Fibroblast of lung (primary cell): ENCODE measurements at regions not wholly inside any gene's neighbourhood (a gene's known extent, or its start where the extent isn't known, plus 50 kb on each side); places are given as distances from the start of the nearest gene placed in this dataset.

Source experiments
- DNase-seq, 2 donors: peaks; one replicate each; pipeline versions ENCODE4 v3.0.0 to v3.0.0-alpha.2; 2010; ENCODE audit warnings: low read depth in 2 of 2
- H2AFZ ChIP-seq: 2 replicates; pipeline ENCODE4 v1.5.1; 2012; ENCODE audit warnings: low read length, control low read depth, inconsistent platforms
- H3K27ac ChIP-seq: 2 replicates; pipeline ENCODE4 v1.5.1; 2011; ENCODE audit warnings: low read length, control low read depth; ENCODE audit not compliant: insufficient read depth
- H3K27me3 ChIP-seq: 2 replicates; pipeline ENCODE4 v1.5.1; 2011; ENCODE audit warnings: mild to moderate bottlenecking, low read length; ENCODE audit not compliant: control insufficient read depth, insufficient read depth
- H3K36me3 ChIP-seq: 2 replicates; pipeline ENCODE4 v1.5.1; 2011; ENCODE audit warnings: low read length; ENCODE audit not compliant: control insufficient read depth, insufficient read depth
- H3K4me1 ChIP-seq: 2 replicates; pipeline ENCODE4 v1.5.1; 2011; ENCODE audit warnings: low read length; ENCODE audit not compliant: control insufficient read depth, insufficient read depth; ENCODE audit errors: extremely low read depth
- H3K4me2 ChIP-seq: 2 replicates; pipeline ENCODE4 v1.5.1; 2011; ENCODE audit warnings: low read length, control low read depth; ENCODE audit not compliant: insufficient read depth; ENCODE audit errors: extremely low read depth
- H3K4me3 ChIP-seq, 4 experiments: fragments of 200-600 bp in 1 of 4; sonication (generic) in 1 of 4; replicated peaks in 1 of 4; 2 replicates each; pipeline ENCODE4 v1.5.1; 2011 to 2016; ENCODE audit warnings: low read length in 4 of 4, low read depth in 3 of 4, mild to moderate bottlenecking in 3 of 4, control low read depth in 2 of 4, inconsistent platforms in 1 of 4, mixed read lengths in 1 of 4; ENCODE audit not compliant: insufficient read depth in 1 of 4; ENCODE audit errors: control extremely low read depth in 1 of 4
- H3K79me2 ChIP-seq: 2 replicates; pipeline ENCODE4 v1.5.1; 2012; ENCODE audit warnings: mild to moderate bottlenecking, low read length, inconsistent platforms; ENCODE audit not compliant: control insufficient read depth, insufficient read depth
- H3K9ac ChIP-seq: 2 replicates; pipeline ENCODE4 v1.5.1; 2011; ENCODE audit warnings: mild to moderate bottlenecking, low read length, control low read depth; ENCODE audit not compliant: insufficient read depth
- H3K9me3 ChIP-seq: 2 replicates; pipeline ENCODE4 v1.5.1; 2012; ENCODE audit warnings: low read depth, low read length; ENCODE audit not compliant: control insufficient read depth, insufficient read depth
- H4K20me1 ChIP-seq: 2 replicates; pipeline ENCODE4 v1.5.1; 2011; ENCODE audit warnings: low read length; ENCODE audit not compliant: control insufficient read depth, insufficient read depth; ENCODE audit errors: extremely low read depth
- EZH2 ChIP-seq: IDR thresholded peaks from 2 replicates; pipeline ENCODE4 v1.5.1; 2012; ENCODE audit warnings: low read length, control low read depth, mild to moderate bottlenecking; ENCODE audit errors: missing control alignments
- TF ChIP-seq, protein P1 (sequence below), 2 donors: IDR thresholded peaks in 1 of 2; conservative IDR thresholded peaks in 1 of 2; 1 replicate in 1 of 2; 2 replicates in 1 of 2; pipeline ENCODE4 v1.5.1; 2011 to 2012; ENCODE audit warnings: low read length in 2 of 2, control low read depth in 1 of 2, inconsistent platforms in 1 of 2, low read depth in 1 of 2, mild to moderate bottlenecking in 1 of 2

DNA sequence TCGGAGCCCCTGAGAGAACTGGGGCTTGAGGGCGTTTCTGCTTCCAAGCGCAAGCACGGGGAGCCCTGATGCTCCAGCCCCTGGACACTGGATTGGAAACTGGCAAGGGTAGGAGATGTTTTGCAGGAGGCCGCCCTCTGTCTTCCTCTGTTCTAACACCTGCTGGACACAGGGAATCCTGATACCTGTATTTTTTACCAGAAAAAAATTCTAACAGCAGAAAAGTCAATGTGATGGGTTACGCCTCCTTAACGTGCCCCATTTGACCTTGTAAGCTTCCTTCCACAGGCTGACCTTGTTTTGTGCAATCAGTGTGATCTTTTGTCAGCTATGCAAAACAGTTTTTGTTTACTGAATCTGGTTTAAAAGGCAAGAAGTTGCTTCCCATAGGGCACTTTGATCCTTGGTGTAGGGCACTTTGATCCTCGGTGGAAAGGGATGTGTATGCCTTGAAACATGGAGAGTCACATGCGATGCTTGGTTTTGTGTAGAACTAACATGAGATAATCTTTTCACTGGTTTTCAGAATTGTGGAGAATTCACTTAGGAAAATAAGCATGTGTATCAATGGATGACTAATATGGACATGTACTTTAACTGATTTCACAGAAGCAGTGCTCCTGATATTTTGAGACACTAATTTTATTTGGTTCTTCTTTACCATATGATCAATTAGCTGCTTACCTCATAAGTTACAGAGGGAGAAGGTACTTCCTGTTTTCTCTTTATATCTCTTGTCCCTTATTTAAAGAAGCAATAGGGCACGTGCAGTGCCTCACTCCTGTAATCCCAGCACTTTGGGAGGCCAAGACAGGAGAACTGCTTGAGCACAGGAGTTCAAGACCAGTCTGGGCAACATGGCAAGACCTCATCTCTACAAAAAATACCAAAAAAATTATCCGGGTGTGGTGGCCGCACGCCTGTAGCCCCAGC, 59.9 kb upstream of the MAP3K4 start:
- Histone ChIP-seq H3K27me3 (peaks cover 6% of the 10 kb centered on the region), H3K4me2 (peak overlapping the region; percentile 82), H3K79me2 (no peaks in the 10 kb centered on the region), H3K4me1 (no peaks in the 10 kb centered on the region), H3K36me3 (no peaks in the 10 kb centered on the region), H2AFZ (peak overlapping the region; percentile 55), H3K4me3 (peak overlapping the region in 1 of 4 experiments; percentile 62), H3K9me3 (no peaks in the 10 kb centered on the region), H3K27ac (no peak overlapping the region), H3K9ac (peak overlapping the region; percentile 23), H4K20me1 (no peaks in the 10 kb centered on the region)
- TF ChIP-seq, protein P1, sequence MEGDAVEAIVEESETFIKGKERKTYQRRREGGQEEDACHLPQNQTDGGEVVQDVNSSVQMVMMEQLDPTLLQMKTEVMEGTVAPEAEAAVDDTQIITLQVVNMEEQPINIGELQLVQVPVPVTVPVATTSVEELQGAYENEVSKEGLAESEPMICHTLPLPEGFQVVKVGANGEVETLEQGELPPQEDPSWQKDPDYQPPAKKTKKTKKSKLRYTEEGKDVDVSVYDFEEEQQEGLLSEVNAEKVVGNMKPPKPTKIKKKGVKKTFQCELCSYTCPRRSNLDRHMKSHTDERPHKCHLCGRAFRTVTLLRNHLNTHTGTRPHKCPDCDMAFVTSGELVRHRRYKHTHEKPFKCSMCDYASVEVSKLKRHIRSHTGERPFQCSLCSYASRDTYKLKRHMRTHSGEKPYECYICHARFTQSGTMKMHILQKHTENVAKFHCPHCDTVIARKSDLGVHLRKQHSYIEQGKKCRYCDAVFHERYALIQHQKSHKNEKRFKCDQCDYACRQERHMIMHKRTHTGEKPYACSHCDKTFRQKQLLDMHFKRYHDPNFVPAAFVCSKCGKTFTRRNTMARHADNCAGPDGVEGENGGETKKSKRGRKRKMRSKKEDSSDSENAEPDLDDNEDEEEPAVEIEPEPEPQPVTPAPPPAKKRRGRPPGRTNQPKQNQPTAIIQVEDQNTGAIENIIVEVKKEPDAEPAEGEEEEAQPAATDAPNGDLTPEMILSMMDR (conservative IDR thresholded peaks at IDR 0.05 in 1 of 2, IDR thresholded peaks at IDR 0.05 in 1 of 2; ENCODE audit: low read depth in 1 of 2, low read length in 2 of 2) = no peak
- no peak for TF ChIP-seq EZH2
- peak in 1 of 2 donors; percentile 7 for DNase-seq

DNA sequence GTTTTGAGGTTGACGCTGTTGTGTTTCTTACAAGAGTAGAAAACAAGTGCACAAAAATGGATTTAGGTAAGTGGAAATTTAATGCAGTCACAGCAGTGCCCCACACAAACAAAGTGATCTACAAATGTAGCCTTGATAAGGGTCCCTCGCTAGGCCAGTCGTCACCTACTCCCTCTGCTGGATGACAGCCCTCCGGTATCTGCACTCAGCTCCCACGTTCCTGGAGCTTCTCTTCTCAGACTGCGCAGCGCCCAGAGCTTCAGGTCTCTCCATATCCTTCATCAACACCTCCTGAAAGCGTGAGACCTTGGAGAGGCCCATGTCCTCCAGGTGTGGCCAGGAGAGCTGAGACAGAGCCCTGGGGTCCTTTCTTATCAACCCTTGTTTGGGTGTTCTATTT, 58.3 kb upstream of the MAP3K4 start:
- H4K20me1 ChIP-seq = no peaks in the 10 kb centered on the region
- no peak overlapping the region for H3K27ac ChIP-seq
- H2AFZ ChIP-seq = no peak overlapping the region
- peaks cover 6% of the 10 kb centered on the region for H3K27me3 ChIP-seq
- no peaks in the 10 kb centered on the region for H3K36me3 ChIP-seq
- TF ChIP-seq, protein P1 (conservative IDR thresholded peaks at IDR 0.05 in 1 of 2, IDR thresholded peaks at IDR 0.05 in 1 of 2; ENCODE audit: low read depth in 1 of 2, low read length in 2 of 2) = no peak
- no peak for TF ChIP-seq EZH2
- H3K4me3 ChIP-seq = no peak overlapping the region
- no peak for DNase-seq
- H3K4me1 ChIP-seq = no peaks in the 10 kb centered on the region
- no peak overlapping the region for H3K9ac ChIP-seq
- no peaks in the 10 kb centered on the region for H3K9me3 ChIP-seq
- no peaks in the 10 kb centered on the region for H3K79me2 ChIP-seq
- H3K4me2 ChIP-seq = no peak overlapping the region

DNA sequence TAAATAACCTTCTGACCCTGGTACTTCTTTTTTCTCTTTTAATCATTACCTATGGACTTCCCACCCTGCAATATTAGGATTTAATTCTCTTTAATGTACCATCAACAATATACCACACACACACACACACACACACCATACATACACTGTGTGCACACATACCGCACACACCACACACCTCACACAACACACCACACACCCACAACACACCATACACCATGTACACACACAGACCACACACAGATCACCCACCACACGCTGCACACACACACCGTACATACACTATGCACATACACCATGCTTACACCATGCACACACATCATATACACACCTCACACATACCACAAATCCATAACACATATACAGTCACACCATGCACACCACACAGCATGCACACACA, 57.4 kb upstream of the MAP3K4 start:
- H3K9me3 ChIP-seq = no peaks in the 10 kb centered on the region
- no peaks in the 10 kb centered on the region for H4K20me1 ChIP-seq
- no peak for DNase-seq
- H3K79me2 ChIP-seq = no peaks in the 10 kb centered on the region
- H3K36me3 ChIP-seq = no peaks in the 10 kb centered on the region
- no peak overlapping the region for H3K4me3 ChIP-seq
- TF ChIP-seq, protein P1 (conservative IDR thresholded peaks at IDR 0.05 in 1 of 2, IDR thresholded peaks at IDR 0.05 in 1 of 2; ENCODE audit: low read depth in 1 of 2, low read length in 2 of 2) = no peak
- no peak for TF ChIP-seq EZH2
- peaks cover 6% of the 10 kb centered on the region for H3K27me3 ChIP-seq
- H2AFZ ChIP-seq = no peak overlapping the region
- no peak overlapping the region for H3K4me2 ChIP-seq
- no peak overlapping the region for H3K9ac ChIP-seq
- H3K27ac ChIP-seq = no peak overlapping the region
- H3K4me1 ChIP-seq = no peaks in the 10 kb centered on the region
